ENCODE measurements at regions not wholly inside any gene's neighbourhood (a gene's known extent, or its start where the extent isn't known, plus 50 kb on each side); places are given as distances from the start of the nearest gene placed in this dataset.
A peak's percentile ranks its signal among the peaks of the same experiment; 100 is the strongest.

GRCh38 chr7:57339198-57339944 is 110.6 kb upstream of the ZNF716 start:
- H3K4me1 Mint-ChIP-seq, result no peaks in the 10 kb centered on the region
- no peak for ATAC-seq
- no peak overlapping the region for H3K4me3 Mint-ChIP-seq
- peaks cover 20% of the 10 kb centered on the region for H3K9me3 Mint-ChIP-seq
- H3K36me3 Mint-ChIP-seq, result no peaks in the 10 kb centered on the region
- H3K27ac Mint-ChIP-seq, result no peak overlapping the region
- H3K27me3 Mint-ChIP-seq, result no peaks in the 10 kb centered on the region

GRCh38 chr7:57342954-57343353 is 107.0 kb upstream of the ZNF716 start:
- no peak for ATAC-seq
- Mint-ChIP-seq H3K4me1 (no peaks in the 10 kb centered on the region), H3K9me3 (peaks cover 20% of the 10 kb centered on the region), H3K36me3 (no peaks in the 10 kb centered on the region), H3K27ac (no peak overlapping the region), H3K4me3 (no peak overlapping the region), H3K27me3 (no peaks in the 10 kb centered on the region)

- H3K27me3 Mint-ChIP-seq, result no peaks in the 10 kb centered on the region
- ATAC-seq, result no peak
- peaks cover 17% of the 10 kb centered on the region for H3K9me3 Mint-ChIP-seq
- H3K4me3 Mint-ChIP-seq, result no peak overlapping the region
- no peaks in the 10 kb centered on the region for H3K4me1 Mint-ChIP-seq
- H3K36me3 Mint-ChIP-seq, result no peaks in the 10 kb centered on the region
- no peak overlapping the region for H3K27ac Mint-ChIP-seq
These were observed 105.9 kb upstream of the ZNF716 start for GRCh38 chr7:57343901-57344622.

GRCh38 chr7:57344957-57345356 is 105.0 kb upstream of the ZNF716 start:
- H3K9me3 Mint-ChIP-seq, result peaks cover 20% of the 10 kb centered on the region
- ATAC-seq, result no peak

GRCh38 chr7:57348646-57349269 is 101.2 kb upstream of the ZNF716 start:
- peaks cover 20% of the 10 kb centered on the region for H3K9me3 Mint-ChIP-seq
- no peaks in the 10 kb centered on the region for H3K4me1 Mint-ChIP-seq
- H3K4me3 Mint-ChIP-seq, result no peak overlapping the region
- no peaks in the 10 kb centered on the region for H3K36me3 Mint-ChIP-seq
- ATAC-seq, result no peak
- H3K27me3 Mint-ChIP-seq, result no peaks in the 10 kb centered on the region
- no peak overlapping the region for H3K27ac Mint-ChIP-seq

More at GRCh38 chr7:57344957-57345356, 105.0 kb upstream of the ZNF716 start:
- Mint-ChIP-seq H3K4me3 (no peak overlapping the region), H3K36me3 (no peaks in the 10 kb centered on the region), H3K27me3 (no peaks in the 10 kb centered on the region), H3K4me1 (no peaks in the 10 kb centered on the region), H3K27ac (no peak overlapping the region)

GRCh38 chr7:57354195-57354594 is 95.8 kb upstream of the ZNF716 start:
- no peak for ATAC-seq
- Mint-ChIP-seq H3K36me3 (no peaks in the 10 kb centered on the region), H3K27ac (no peak overlapping the region), H3K27me3 (no peaks in the 10 kb centered on the region), H3K4me3 (no peak overlapping the region), H3K4me1 (no peaks in the 10 kb centered on the region), H3K9me3 (peaks cover 25% of the 10 kb centered on the region)

- no peak for ATAC-seq
- peaks cover 25% of the 10 kb centered on the region for H3K9me3 Mint-ChIP-seq
- no peaks in the 10 kb centered on the region for H3K36me3 Mint-ChIP-seq
- no peak overlapping the region for H3K4me3 Mint-ChIP-seq
- H3K4me1 Mint-ChIP-seq, result no peaks in the 10 kb centered on the region
- no peaks in the 10 kb centered on the region for H3K27me3 Mint-ChIP-seq
- no peak overlapping the region for H3K27ac Mint-ChIP-seq
These were observed 95.2 kb upstream of the ZNF716 start for GRCh38 chr7:57354679-57355338.

GRCh38 chr7:57361406-57361805 is 88.6 kb upstream of the ZNF716 start:
- Mint-ChIP-seq H3K9me3 (peaks cover 16% of the 10 kb centered on the region), H3K4me3 (no peak overlapping the region), H3K27me3 (no peaks in the 10 kb centered on the region), H3K27ac (no peak overlapping the region), H3K4me1 (no peaks in the 10 kb centered on the region), H3K36me3 (no peaks in the 10 kb centered on the region)
- no peak for ATAC-seq

GRCh38 chr7:57362868-57363267 is 87.1 kb upstream of the ZNF716 start:
- no peaks in the 10 kb centered on the region for H3K36me3 Mint-ChIP-seq
- H3K4me3 Mint-ChIP-seq, result no peak overlapping the region
- H3K4me1 Mint-ChIP-seq, result no peaks in the 10 kb centered on the region
- H3K9me3 Mint-ChIP-seq, result peaks cover 17% of the 10 kb centered on the region
- no peak for ATAC-seq
- H3K27me3 Mint-ChIP-seq, result no peaks in the 10 kb centered on the region
- no peak overlapping the region for H3K27ac Mint-ChIP-seq

GRCh38 chr7:57363321-57363720 is 86.7 kb upstream of the ZNF716 start:
- H3K36me3 Mint-ChIP-seq, result no peaks in the 10 kb centered on the region
- no peak overlapping the region for H3K4me3 Mint-ChIP-seq
- ATAC-seq, result no peak
- no peak overlapping the region for H3K27ac Mint-ChIP-seq
- H3K4me1 Mint-ChIP-seq, result no peaks in the 10 kb centered on the region
- peaks cover 21% of the 10 kb centered on the region for H3K9me3 Mint-ChIP-seq
- no peaks in the 10 kb centered on the region for H3K27me3 Mint-ChIP-seq

GRCh38 chr7:57364933-57365710 is 84.9 kb upstream of the ZNF716 start:
- H3K4me1 Mint-ChIP-seq, result no peaks in the 10 kb centered on the region
- no peaks in the 10 kb centered on the region for H3K36me3 Mint-ChIP-seq
- peaks cover 18% of the 10 kb centered on the region for H3K9me3 Mint-ChIP-seq
- ATAC-seq, result peak; percentile 40
- H3K27me3 Mint-ChIP-seq, result no peaks in the 10 kb centered on the region
- H3K27ac Mint-ChIP-seq, result no peak overlapping the region
- no peak overlapping the region for H3K4me3 Mint-ChIP-seq

- H3K27ac Mint-ChIP-seq, result no peak overlapping the region
- no peaks in the 10 kb centered on the region for H3K27me3 Mint-ChIP-seq
- no peak for ATAC-seq
- no peaks in the 10 kb centered on the region for H3K36me3 Mint-ChIP-seq
- H3K4me3 Mint-ChIP-seq, result no peak overlapping the region
- H3K9me3 Mint-ChIP-seq, result peaks cover 19% of the 10 kb centered on the region
- no peaks in the 10 kb centered on the region for H3K4me1 Mint-ChIP-seq
These were observed 82.8 kb upstream of the ZNF716 start for GRCh38 chr7:57367171-57367570.

- H3K36me3 Mint-ChIP-seq, result no peaks in the 10 kb centered on the region
- ATAC-seq, result no peak
- no peaks in the 10 kb centered on the region for H3K4me1 Mint-ChIP-seq
- no peak overlapping the region for H3K27ac Mint-ChIP-seq
- no peak overlapping the region for H3K4me3 Mint-ChIP-seq
- peaks cover 27% of the 10 kb centered on the region for H3K9me3 Mint-ChIP-seq
- no peaks in the 10 kb centered on the region for H3K27me3 Mint-ChIP-seq
These were observed 79.8 kb upstream of the ZNF716 start for GRCh38 chr7:57370066-57370738.

- ATAC-seq, result no peak
- Mint-ChIP-seq H3K36me3 (no peaks in the 10 kb centered on the region), H3K9me3 (peaks cover 28% of the 10 kb centered on the region), H3K27ac (no peak overlapping the region), H3K4me1 (no peaks in the 10 kb centered on the region), H3K4me3 (no peak overlapping the region), H3K27me3 (no peaks in the 10 kb centered on the region)
These were observed 79.3 kb upstream of the ZNF716 start for GRCh38 chr7:57370739-57371098.
